HEK293 (cell line): ENCODE measurements at regions not wholly inside any gene's neighbourhood (a gene's known extent, or its start where the extent isn't known, plus 50 kb on each side); places are given as distances from the start of the nearest gene placed in this dataset.

Experiments
- CTCF ChIA-PET: fragments of 350-600 bp; formaldehyde crosslinking; extraction: SDS; loops from one replicate; lab custom pipeline; 2021; ENCODE audit warnings: antibody characterized with exemption; lab: Yijun Ruan, JAX
- POLR2A ChIA-PET: fragments of 300-600 bp; formaldehyde crosslinking; extraction: SDS; loops from one replicate; lab custom pipeline; 2020; ENCODE audit warnings: antibody characterized with exemption, inconsistent platforms; lab: Yijun Ruan, JAX
- H3K27ac ChIP-seq: fragments of 200-500 bp; sonication (Bioruptor generic); 2 replicates; pipeline ENCODE4 v1.5.1; 2014; ENCODE audit warnings: low read depth, low read length, control low read depth, inconsistent platforms; ENCODE audit errors: extremely low read depth
- H3K36me3 ChIP-seq, 2 experiments: fragments of 200-500 bp in 1 of 2; sonication (Bioruptor generic) in 1 of 2; 1 replicate in 1 of 2; 2 replicates in 1 of 2; pipeline ENCODE4 v1.5.1; 2014 to 2017; ENCODE audit warnings: inconsistent platforms in 2 of 2, low read length in 2 of 2; ENCODE audit not compliant: control insufficient read depth in 2 of 2, insufficient read depth in 1 of 2
- H3K4me1 ChIP-seq: fragments of 200-500 bp; sonication (Bioruptor generic); 2 replicates; pipeline ENCODE4 v1.5.1; 2014; ENCODE audit warnings: mild to moderate bottlenecking, low read length, inconsistent platforms; ENCODE audit not compliant: control insufficient read depth, insufficient read depth
- H3K4me3 ChIP-seq: 2 replicates; pipeline ENCODE4 v1.5.1; 2011; ENCODE audit warnings: low read depth, mild to moderate bottlenecking, control low read depth, low read length, moderate library complexity
- H3K9me3 ChIP-seq: fragments of 200-500 bp; sonication (Bioruptor generic); 2 replicates; pipeline ENCODE4 v1.5.1; 2014; ENCODE audit warnings: low read depth, low read length, inconsistent platforms; ENCODE audit not compliant: control insufficient read depth, insufficient read depth
- ATF2 ChIP-seq: fragments of 450-650 bp; formaldehyde crosslinking; IDR thresholded peaks from 2 replicates; pipeline ENCODE4 v1.5.1; 2016; ENCODE audit warnings: missing biosample characterization, missing genetic modification characterization, low read depth
- CTCF ChIP-seq: fragments of 450-650 bp; formaldehyde crosslinking; IDR thresholded peaks from 2 replicates; pipeline ENCODE4 v1.5.1; 2016; ENCODE audit warnings: missing biosample characterization, missing genetic modification characterization
- FEZF1 ChIP-seq: fragments of 450-650 bp; formaldehyde crosslinking; IDR thresholded peaks from 2 replicates; pipeline ENCODE4 v1.5.1; 2016; ENCODE audit warnings: missing biosample characterization, missing genetic modification characterization
- GLIS1 ChIP-seq: fragments of 450-650 bp; formaldehyde crosslinking; IDR thresholded peaks from 2 replicates; pipeline ENCODE4 v1.5.1; 2016; ENCODE audit warnings: missing biosample characterization, missing genetic modification characterization
- GLIS2 ChIP-seq: fragments of 450-650 bp; formaldehyde crosslinking; IDR thresholded peaks from 2 replicates; pipeline ENCODE4 v1.5.1; 2016; ENCODE audit warnings: missing biosample characterization, missing genetic modification characterization
- PATZ1 ChIP-seq: fragments of 450-650 bp; formaldehyde crosslinking; IDR thresholded peaks from 2 replicates; pipeline ENCODE4 v1.5.1; 2016; ENCODE audit warnings: missing biosample characterization, missing genetic modification characterization
- PRDM10 ChIP-seq: fragments of 450-650 bp; formaldehyde crosslinking; IDR thresholded peaks from 2 replicates; pipeline ENCODE4 v1.5.1; 2016; ENCODE audit warnings: missing biosample characterization, missing genetic modification characterization
- ZBTB44 ChIP-seq: fragments of 450-650 bp; IDR thresholded peaks from 2 replicates; pipeline ENCODE4 v1.5.1; 2018; ENCODE audit warnings: missing biosample characterization, mild to moderate bottlenecking, missing genetic modification characterization
- ZBTB48 ChIP-seq: fragments of 450-650 bp; formaldehyde crosslinking; IDR thresholded peaks from 2 replicates; pipeline ENCODE4 v1.5.1; 2016; ENCODE audit warnings: missing biosample characterization, missing genetic modification characterization
- ZFP3 ChIP-seq: fragments of 450-650 bp; formaldehyde crosslinking; IDR thresholded peaks from 2 replicates; pipeline ENCODE4 v1.5.1; 2016; ENCODE audit warnings: low read depth, missing biosample characterization, missing genetic modification characterization
- ZNF10 ChIP-seq: fragments of 450-650 bp; formaldehyde crosslinking; IDR thresholded peaks from 2 replicates; pipeline ENCODE4 v1.5.1; 2017; ENCODE audit warnings: missing biosample characterization, missing genetic modification characterization
- ZNF121 ChIP-seq: fragments of 450-650 bp; formaldehyde crosslinking; IDR thresholded peaks from 2 replicates; pipeline ENCODE4 v1.5.1; 2016; ENCODE audit warnings: missing biosample characterization, missing genetic modification characterization
- ZNF155 ChIP-seq: fragments of 450-650 bp; formaldehyde crosslinking; IDR thresholded peaks from 2 replicates; pipeline ENCODE4 v1.5.1; 2016; ENCODE audit warnings: missing biosample characterization, missing genetic modification characterization
- ZNF19 ChIP-seq: fragments of 450-650 bp; formaldehyde crosslinking; IDR thresholded peaks from 2 replicates; pipeline ENCODE4; 2016; ENCODE audit warnings: missing biosample characterization, missing genetic modification characterization, low read depth
- ZNF280D ChIP-seq: fragments of 450-650 bp; formaldehyde crosslinking; IDR thresholded peaks from 2 replicates; pipeline ENCODE4 v1.5.1; 2016; ENCODE audit warnings: missing biosample characterization, missing genetic modification characterization
- ZNF510 ChIP-seq: fragments of 450-650 bp; formaldehyde crosslinking; IDR thresholded peaks from 2 replicates; pipeline ENCODE4 v1.5.1; 2018; ENCODE audit warnings: mild to moderate bottlenecking, missing genetic modification characterization, missing biosample characterization; ENCODE audit not compliant: insufficient replicate concordance
- ZNF580 ChIP-seq: fragments of 450-650 bp; formaldehyde crosslinking; IDR thresholded peaks from 2 replicates; pipeline ENCODE4 v1.5.1; 2016; ENCODE audit warnings: missing biosample characterization, missing genetic modification characterization
- ZNF837 ChIP-seq: fragments of 450-650 bp; formaldehyde crosslinking; IDR thresholded peaks from 2 replicates; pipeline ENCODE4 v1.5.1; 2016; ENCODE audit warnings: missing biosample characterization, missing genetic modification characterization

- peaks cover 3% of the 10 kb centered on the region; the same call in 1 of the 2 replicates for H3K4me1 ChIP-seq
- H3K9me3 ChIP-seq, result no peaks in the 10 kb centered on the region
- H3K4me3 ChIP-seq, result peak overlapping the region; percentile 67
- ChIA-PET CTCF (interaction anchor here (0.6 to 3.6 kb wide), 3 partner anchors 25 to 54 kb away, joined by 3 to 17 read pairs (median 3); no protein-coding TSS in a partner anchor), POLR2A (interaction anchor here (1.4 kb wide), 1 partner anchor 10 kb away, joined by 3 read pairs; no protein-coding TSS in a partner anchor)
- no peak for TF ChIP-seq FEZF1 (tag by site-specific recombination)
- no peak for TF ChIP-seq ZNF280D (tag by site-specific recombination)
- no peak for TF ChIP-seq ZNF580 (tag by site-specific recombination)
- no peak for TF ChIP-seq ZNF155
- TF ChIP-seq ZNF19, result no peak
- peak; percentile 35; the same call in 1 of the 2 replicates for TF ChIP-seq PRDM10 (tag by site-specific recombination)
- no peak for TF ChIP-seq ZNF510 (tag by site-specific recombination)
- no peak for TF ChIP-seq GLIS2
- no peak for TF ChIP-seq ZNF10 (tag by site-specific recombination)
- peak; percentile 26; the same call in 1 of the 2 replicates for TF ChIP-seq GLIS1
- no peak for TF ChIP-seq ZNF121
- H3K27ac ChIP-seq, result no peak overlapping the region
- no peaks in the 10 kb centered on the region for H3K36me3 ChIP-seq
These were observed 89.9 kb upstream of the IPO9 start for GRCh38 chr1:201739080-201739479.

- Histone ChIP-seq H3K9me3 (no peaks in the 10 kb centered on the region), H3K36me3 (no peaks in the 10 kb centered on the region), H3K4me3 (peak overlapping the region; percentile 67), H3K27ac (no peak overlapping the region; the same call in 1 of the 2 replicates), H3K4me1 (peaks cover 3% of the 10 kb centered on the region; the same call in 1 of the 2 replicates)
- POLR2A ChIA-PET, result interaction anchor here (0.6 to 1.4 kb wide), 4 partner anchors 11 to 304 kb away, joined by 3 to 7 read pairs (median 4); no protein-coding TSS in a partner anchor
- CTCF ChIA-PET, result interaction anchor here (0.6 to 3.6 kb wide), 3 partner anchors 25 to 53 kb away, joined by 3 to 17 read pairs (median 3); no protein-coding TSS in a partner anchor
- TF ChIP-seq ZBTB48 (tag by site-specific recombination) (0 out of 2 replicates have a peak, but pooled peaks have one; percentile 10), ZBTB44 (no peak), CTCF (tag by site-specific recombination) (peak; percentile 21; the same call in 1 of the 2 replicates), ZFP3 (no peak), PATZ1 (tag by site-specific recombination) (peak; percentile 65; the same call in 1 of the 2 replicates), ATF2 (no peak), ZNF837 (no peak)
These were observed 89.4 kb upstream of the IPO9 start for GRCh38 chr1:201739492-201740085.
